BJ (cell line): ENCODE measurements at regions not wholly inside any gene's neighbourhood (a gene's known extent, or its start where the extent isn't known, plus 50 kb on each side); places are given as distances from the start of the nearest gene placed in this dataset.

Experiments used
- CTCF ChIA-PET: fragments of 350-600 bp; formaldehyde crosslinking; extraction: SDS; loops from one replicate; lab custom pipeline; 2021; ENCODE audit warnings: antibody characterized with exemption, inconsistent platforms; lab: Yijun Ruan, JAX
- POLR2A ChIA-PET: fragments of 300-600 bp; sonication (Branson Sonifier 250); formaldehyde crosslinking; extraction: SDS; loops from one replicate; lab custom pipeline; 2021; ENCODE audit warnings: antibody characterized with exemption; lab: Charles Lee
- DNase-seq: peaks from one replicate; pipeline ENCODE4 v3.0.0-alpha.2; 2011; ENCODE audit warnings: low read depth
- H3K27me3 ChIP-seq: 2 replicates; pipeline ENCODE4 v1.6.0; 2011; ENCODE audit warnings: low read length; ENCODE audit not compliant: control insufficient read depth, insufficient read depth
- H3K36me3 ChIP-seq: 2 replicates; pipeline ENCODE4 v1.5.1; 2011; ENCODE audit warnings: low read length; ENCODE audit not compliant: control insufficient read depth, insufficient read depth
- H3K4me3 ChIP-seq: 2 replicates; pipeline ENCODE4 v1.5.1; 2011; ENCODE audit warnings: low read depth, mild to moderate bottlenecking, control low read depth, low read length
- CTCF ChIP-seq: IDR thresholded peaks from 2 replicates; pipeline ENCODE4 v1.5.1; 2011; ENCODE audit warnings: low read depth, mild to moderate bottlenecking, control low read depth, inconsistent platforms, low read length, moderate library complexity; ENCODE audit not compliant: insufficient read depth

- DNase-seq = no peak
- Histone ChIP-seq H3K27me3 (peaks cover 4% of the 10 kb centered on the region), H3K4me3 (no peak overlapping the region), H3K36me3 (no peaks in the 10 kb centered on the region)
- CTCF ChIA-PET = no interaction called here
- POLR2A ChIA-PET = no interaction called here
- TF ChIP-seq CTCF = no peak
These were observed 214.2 kb downstream of the HRH4 start for GRCh38 chr18:24674605-24675004.

- H3K36me3 ChIP-seq = no peaks in the 10 kb centered on the region
- TF ChIP-seq CTCF = no peak
- peaks cover 2% of the 10 kb centered on the region; the same call in 1 of the 2 replicates for H3K27me3 ChIP-seq
- POLR2A ChIA-PET = no interaction called here
- no peak overlapping the region for H3K4me3 ChIP-seq
- CTCF ChIA-PET = no interaction called here
- DNase-seq = peak; percentile 73
These were observed 216.6 kb downstream of the HRH4 start for GRCh38 chr18:24677011-24677410.

DNA sequence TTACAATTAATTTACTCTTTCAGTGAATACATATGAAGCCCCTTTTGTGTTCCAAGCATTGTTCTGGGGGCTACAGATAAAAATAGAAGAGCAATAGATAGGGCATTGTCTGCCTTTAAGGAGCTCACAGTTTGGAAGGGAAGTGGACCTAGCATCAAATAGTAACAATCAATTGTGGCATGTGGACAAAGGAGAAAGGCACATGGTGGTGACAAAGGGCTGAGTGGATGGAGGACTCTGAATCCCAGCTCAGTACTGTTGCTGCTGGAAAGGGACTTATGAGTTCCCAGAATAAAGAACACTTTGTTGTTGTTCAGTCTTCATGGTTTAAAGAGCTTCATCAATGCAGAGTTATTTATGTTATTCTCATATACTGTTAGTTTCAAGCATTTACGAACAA is 217.7 kb downstream of the HRH4 start:
- DNase-seq = no peak
- ChIA-PET POLR2A (no interaction called here), CTCF (interaction anchor here (1.0 kb wide), 1 partner anchor 49 kb away, joined by 3 read pairs; no protein-coding TSS in a partner anchor)
- no peak for TF ChIP-seq CTCF
- no peaks in the 10 kb centered on the region for H3K36me3 ChIP-seq
- peaks cover 2% of the 10 kb centered on the region; the same call in 1 of the 2 replicates for H3K27me3 ChIP-seq
- H3K4me3 ChIP-seq = no peak overlapping the region

GRCh38 chr18:24678626-24679025 is 218.2 kb downstream of the HRH4 start:
- no peaks in the 10 kb centered on the region for H3K36me3 ChIP-seq
- peaks cover 2% of the 10 kb centered on the region; the same call in 1 of the 2 replicates for H3K27me3 ChIP-seq
- H3K4me3 ChIP-seq = no peak overlapping the region
- CTCF ChIA-PET = interaction anchor here (1.0 kb wide), 1 partner anchor 48 kb away, joined by 3 read pairs; no protein-coding TSS in a partner anchor
- peak; percentile 45 for DNase-seq
- no peak for TF ChIP-seq CTCF
- POLR2A ChIA-PET = no interaction called here

GRCh38 chr18:24679062-24679461 is 218.6 kb downstream of the HRH4 start:
- no peak for TF ChIP-seq CTCF
- DNase-seq = no peak
- CTCF ChIA-PET = no interaction called here

More at GRCh38 chr18:24679062-24679461, 218.6 kb downstream of the HRH4 start:
- POLR2A ChIA-PET = no interaction called here
- peaks cover 2% of the 10 kb centered on the region; the same call in 1 of the 2 replicates for H3K27me3 ChIP-seq
- H3K36me3 ChIP-seq = no peaks in the 10 kb centered on the region
- no peak overlapping the region for H3K4me3 ChIP-seq
